IPS-18a (cell line): ENCODE measurements at regions not wholly inside any gene's neighbourhood (a gene's known extent, or its start where the extent isn't known, plus 50 kb on each side); places are given as distances from the start of the nearest gene placed in this dataset.

Source experiments
- H3K27ac ChIP-seq: one replicate; pipeline ENCODE4 v1.5.1; 2013; ENCODE audit warnings: low read length
- H3K27me3 ChIP-seq: one replicate; pipeline ENCODE4 v1.6.1; 2013; ENCODE audit warnings: mild to moderate bottlenecking, low read length; ENCODE audit not compliant: control insufficient read depth, insufficient read depth
- H3K36me3 ChIP-seq: one replicate; pipeline ENCODE4 v1.6.1; 2013; ENCODE audit warnings: low read depth, low read length; ENCODE audit not compliant: control insufficient read depth
- H3K4me1 ChIP-seq: one replicate; pipeline ENCODE4 v1.6.1; 2013; ENCODE audit warnings: low read depth, low read length; ENCODE audit not compliant: control insufficient read depth
- H3K4me3 ChIP-seq: one replicate; pipeline ENCODE4 v1.5.1; 2013; ENCODE audit warnings: low read length
- H3K9ac ChIP-seq: one replicate; pipeline ENCODE4 v1.6.1; 2013; ENCODE audit warnings: mild to moderate bottlenecking, low read length, moderate library complexity
- H3K9me3 ChIP-seq: one replicate; pipeline ENCODE4 v1.6.1; 2013; ENCODE audit warnings: low read depth, low read length; ENCODE audit not compliant: control insufficient read depth

DNA sequence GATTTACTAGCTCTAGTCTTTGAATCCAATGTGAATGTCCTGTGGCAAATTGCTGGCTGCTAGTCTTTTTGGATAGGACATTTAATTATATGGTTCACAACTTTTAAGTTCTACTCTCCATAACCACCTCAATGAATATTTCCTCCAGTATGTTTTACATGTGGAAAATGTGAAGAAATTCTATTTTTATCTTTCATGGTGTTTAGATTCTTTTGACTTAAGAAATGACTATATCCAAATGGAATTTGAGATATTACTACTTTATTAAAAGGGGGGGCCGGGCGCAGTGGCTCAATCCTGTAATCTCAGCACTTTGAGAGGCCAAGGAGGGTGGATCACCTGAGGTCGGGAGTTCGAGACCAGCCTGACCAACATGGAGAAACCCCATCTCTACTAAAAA, 202.0 kb downstream of the ARL4A start:
- H3K27ac ChIP-seq, result no peak overlapping the region
- H3K27me3 ChIP-seq, result no peaks in the 10 kb centered on the region
- no peak overlapping the region for H3K9ac ChIP-seq
- no peaks in the 10 kb centered on the region for H3K4me1 ChIP-seq
- no peaks in the 10 kb centered on the region for H3K36me3 ChIP-seq
- no peaks in the 10 kb centered on the region for H3K9me3 ChIP-seq
- H3K4me3 ChIP-seq, result no peak overlapping the region

DNA sequence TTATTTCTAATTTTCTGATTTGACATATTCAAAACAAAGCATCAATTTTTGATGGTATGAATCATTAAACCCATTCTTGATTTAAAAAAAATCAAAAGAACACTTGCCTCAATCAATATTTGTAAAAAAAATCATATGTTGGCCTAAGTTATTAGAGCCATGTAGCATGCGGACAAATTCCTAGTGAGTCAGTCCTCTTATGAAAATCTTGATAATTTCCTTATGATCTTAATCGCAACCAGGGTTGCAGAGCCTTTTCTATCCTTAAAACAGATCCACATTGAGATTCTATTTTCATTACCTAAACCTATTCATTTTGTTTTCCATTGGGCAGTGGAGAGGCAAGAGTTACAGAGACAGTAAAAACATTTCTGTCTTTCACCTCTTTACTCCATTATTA, 203.2 kb downstream of the ARL4A start:
- Histone ChIP-seq H3K27me3 (no peaks in the 10 kb centered on the region), H3K27ac (no peak overlapping the region), H3K9ac (no peak overlapping the region), H3K36me3 (no peaks in the 10 kb centered on the region), H3K9me3 (no peaks in the 10 kb centered on the region), H3K4me1 (no peaks in the 10 kb centered on the region), H3K4me3 (no peak overlapping the region)

DNA sequence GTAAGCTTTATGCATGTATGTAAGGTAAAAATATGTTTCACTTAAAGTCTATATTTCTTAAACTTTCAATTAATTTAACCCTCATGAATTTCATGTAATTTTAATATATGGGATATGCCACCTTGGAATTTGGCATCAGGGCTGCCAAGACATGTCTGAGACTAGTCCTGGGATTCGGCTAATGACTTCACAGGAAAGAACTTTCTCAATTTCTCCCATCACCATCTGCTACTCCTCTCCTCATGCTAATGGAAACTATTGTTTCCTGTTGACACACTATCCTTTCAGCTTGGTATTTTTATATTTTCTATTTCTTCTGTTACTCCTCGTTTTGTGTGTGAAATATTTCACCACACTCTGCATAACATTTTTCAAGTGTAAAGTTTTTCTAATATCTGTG, 205.9 kb downstream of the ARL4A start:
- H3K4me1 ChIP-seq, result no peaks in the 10 kb centered on the region
- H3K9ac ChIP-seq, result no peak overlapping the region
- H3K27me3 ChIP-seq, result no peaks in the 10 kb centered on the region
- H3K9me3 ChIP-seq, result no peaks in the 10 kb centered on the region
- no peak overlapping the region for H3K27ac ChIP-seq
- no peak overlapping the region for H3K4me3 ChIP-seq
- no peaks in the 10 kb centered on the region for H3K36me3 ChIP-seq

DNA sequence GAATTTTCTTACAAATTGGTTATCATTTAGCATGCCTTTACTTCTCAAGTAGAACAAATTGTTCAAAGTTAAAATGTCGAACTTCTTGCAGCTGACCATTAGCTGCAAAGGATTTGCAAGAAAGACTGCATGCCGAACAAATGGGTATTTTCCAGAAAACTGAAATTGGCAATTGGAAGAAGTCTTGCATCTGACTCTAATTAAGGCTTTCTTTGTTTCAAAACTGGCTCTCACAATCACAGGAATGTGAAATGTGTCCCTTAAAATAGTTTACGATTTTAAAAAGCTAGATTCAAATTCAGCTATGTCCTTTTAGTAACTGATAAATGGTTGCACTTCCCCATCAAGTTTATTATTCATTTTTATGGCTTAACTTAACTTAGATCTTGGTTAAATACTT, 207.9 kb downstream of the ARL4A start:
- H3K27me3 ChIP-seq, result no peaks in the 10 kb centered on the region
- H3K36me3 ChIP-seq, result no peaks in the 10 kb centered on the region
- no peaks in the 10 kb centered on the region for H3K9me3 ChIP-seq
- H3K4me3 ChIP-seq, result no peak overlapping the region
- no peaks in the 10 kb centered on the region for H3K4me1 ChIP-seq
- H3K27ac ChIP-seq, result no peak overlapping the region
- no peak overlapping the region for H3K9ac ChIP-seq

DNA sequence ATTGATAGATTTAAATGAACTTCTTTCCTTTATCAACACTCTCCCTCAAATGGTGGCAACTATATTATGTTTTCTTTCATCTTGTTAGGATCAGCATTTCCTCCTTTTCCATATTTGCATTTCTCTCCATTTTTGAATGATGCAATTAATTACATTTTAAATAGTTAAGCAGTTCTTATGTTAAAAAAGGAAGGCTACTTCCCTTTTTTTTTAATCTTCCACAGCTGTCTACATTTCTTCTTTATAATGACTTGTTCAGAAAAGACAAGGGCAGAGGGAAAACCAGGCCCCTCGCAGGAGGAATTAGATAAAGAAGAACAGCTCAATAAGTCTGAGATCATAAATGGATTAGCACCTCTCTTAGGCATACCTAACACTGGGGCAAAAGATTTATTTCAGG, 208.9 kb downstream of the ARL4A start:
- H3K27ac ChIP-seq, result no peak overlapping the region
- H3K27me3 ChIP-seq, result no peaks in the 10 kb centered on the region
- H3K36me3 ChIP-seq, result no peaks in the 10 kb centered on the region
- no peaks in the 10 kb centered on the region for H3K9me3 ChIP-seq
- no peak overlapping the region for H3K4me3 ChIP-seq
- no peak overlapping the region for H3K9ac ChIP-seq
- no peaks in the 10 kb centered on the region for H3K4me1 ChIP-seq

DNA sequence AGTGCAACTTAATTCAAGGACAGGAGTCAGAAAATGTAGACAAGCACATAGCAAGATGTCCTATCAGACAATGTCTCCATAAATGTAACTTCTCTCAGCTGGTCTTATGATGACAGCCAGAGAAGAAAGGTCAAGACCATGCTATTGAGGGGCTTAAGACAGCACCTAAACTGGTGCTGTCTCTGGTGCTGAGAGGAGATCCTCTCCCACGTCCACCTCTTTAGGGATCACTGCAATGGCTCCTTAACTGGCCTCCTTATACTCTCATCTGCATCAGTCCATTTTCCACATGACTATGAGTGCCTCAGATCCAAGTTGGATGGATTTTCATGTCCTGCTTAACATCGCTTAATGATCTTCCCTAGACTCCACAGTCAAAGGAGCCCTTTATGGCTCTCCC, 210.6 kb downstream of the ARL4A start:
- Histone ChIP-seq H3K9ac (no peak overlapping the region), H3K36me3 (no peaks in the 10 kb centered on the region), H3K4me1 (no peaks in the 10 kb centered on the region), H3K4me3 (no peak overlapping the region), H3K27me3 (no peaks in the 10 kb centered on the region), H3K27ac (no peak overlapping the region), H3K9me3 (no peaks in the 10 kb centered on the region)

DNA sequence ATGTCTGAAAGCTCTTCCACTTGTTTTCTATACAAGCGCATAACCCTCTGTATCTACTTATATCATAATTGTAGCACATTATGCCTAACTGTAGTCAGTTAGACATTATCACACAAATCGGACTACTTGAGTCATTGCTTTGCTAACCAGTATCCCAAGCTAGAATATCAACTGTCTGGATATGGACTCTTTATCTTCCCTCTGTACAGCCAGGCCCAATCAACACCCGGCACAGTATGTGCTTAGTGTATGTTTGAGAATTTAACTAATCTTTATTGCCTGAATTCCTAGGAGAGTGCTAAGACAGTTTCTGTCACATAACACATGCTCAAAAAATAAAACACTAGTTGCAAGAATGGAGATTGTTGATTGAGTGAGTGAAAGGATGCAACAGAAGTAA, 211.2 kb downstream of the ARL4A start:
- Histone ChIP-seq H3K27me3 (no peaks in the 10 kb centered on the region), H3K4me3 (no peak overlapping the region), H3K9ac (no peak overlapping the region), H3K36me3 (no peaks in the 10 kb centered on the region), H3K9me3 (no peaks in the 10 kb centered on the region), H3K4me1 (no peaks in the 10 kb centered on the region), H3K27ac (no peak overlapping the region)

DNA sequence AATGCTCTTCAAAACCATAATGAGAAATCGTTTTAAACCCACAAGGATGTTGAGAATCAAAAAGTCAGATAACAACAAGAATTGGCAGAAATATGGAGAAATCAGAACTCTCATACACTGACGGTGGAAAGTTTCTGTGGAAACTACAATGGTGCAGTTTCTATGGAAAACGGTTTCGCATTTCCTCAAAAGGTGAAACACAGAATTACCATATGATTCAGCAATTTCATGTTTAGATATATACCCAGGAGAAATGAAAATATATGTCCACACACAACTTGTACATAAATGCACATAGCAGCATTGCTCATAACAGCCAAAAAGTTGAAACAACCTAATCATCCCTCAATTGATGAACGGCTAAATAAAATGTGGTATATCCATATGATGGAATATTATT, 218.2 kb downstream of the ARL4A start:
- H3K9me3 ChIP-seq, result no peaks in the 10 kb centered on the region
- H3K27ac ChIP-seq, result no peak overlapping the region
- H3K4me3 ChIP-seq, result no peak overlapping the region
- H3K9ac ChIP-seq, result no peak overlapping the region
- no peaks in the 10 kb centered on the region for H3K27me3 ChIP-seq
- H3K36me3 ChIP-seq, result no peaks in the 10 kb centered on the region
- no peaks in the 10 kb centered on the region for H3K4me1 ChIP-seq

DNA sequence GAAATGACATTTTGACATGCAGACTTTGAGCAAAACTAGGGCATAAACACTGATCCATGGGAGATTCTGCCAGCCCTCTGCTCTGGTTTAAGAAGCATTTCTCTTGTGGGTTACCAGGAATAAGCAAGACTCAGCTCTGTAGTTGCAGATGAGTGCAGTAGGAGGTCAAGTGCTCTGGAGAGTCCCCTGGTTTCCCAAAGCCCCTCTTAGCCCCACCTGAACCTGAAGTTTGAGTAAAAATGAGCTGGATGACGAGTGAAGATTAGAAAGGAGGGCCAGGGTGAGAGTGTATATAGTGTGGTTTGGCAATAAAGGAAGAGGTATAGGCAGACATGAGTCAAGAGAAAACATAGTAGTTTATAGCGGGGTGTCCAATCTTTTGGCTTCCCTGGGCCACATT, 220.3 kb downstream of the ARL4A start:
- Histone ChIP-seq H3K36me3 (no peaks in the 10 kb centered on the region), H3K27me3 (no peaks in the 10 kb centered on the region), H3K4me3 (no peak overlapping the region), H3K27ac (no peak overlapping the region), H3K9ac (no peak overlapping the region), H3K9me3 (no peaks in the 10 kb centered on the region), H3K4me1 (no peaks in the 10 kb centered on the region)

DNA sequence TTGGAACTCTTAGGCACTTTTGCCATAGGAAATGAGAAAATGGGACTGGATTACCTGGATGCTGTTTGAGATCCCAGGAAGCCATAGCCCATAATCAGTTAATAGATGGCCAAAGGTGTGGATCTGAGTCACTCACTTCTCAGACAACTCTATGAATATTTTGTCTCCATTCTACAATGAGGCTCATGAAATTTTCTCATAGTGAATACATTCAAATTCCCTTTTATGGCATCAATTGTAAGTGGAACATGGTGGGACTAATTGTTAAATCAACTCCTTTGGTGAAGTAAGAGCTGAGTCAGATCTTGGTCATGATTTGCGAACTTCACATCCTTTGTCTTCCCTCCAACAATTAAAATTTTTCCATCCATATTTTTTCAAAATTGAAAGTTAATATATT, 222.1 kb downstream of the ARL4A start:
- H3K27ac ChIP-seq, result no peak overlapping the region
- H3K36me3 ChIP-seq, result no peaks in the 10 kb centered on the region
- no peak overlapping the region for H3K4me3 ChIP-seq
- no peaks in the 10 kb centered on the region for H3K9me3 ChIP-seq
- no peaks in the 10 kb centered on the region for H3K27me3 ChIP-seq
- H3K4me1 ChIP-seq, result no peaks in the 10 kb centered on the region
- no peak overlapping the region for H3K9ac ChIP-seq

DNA sequence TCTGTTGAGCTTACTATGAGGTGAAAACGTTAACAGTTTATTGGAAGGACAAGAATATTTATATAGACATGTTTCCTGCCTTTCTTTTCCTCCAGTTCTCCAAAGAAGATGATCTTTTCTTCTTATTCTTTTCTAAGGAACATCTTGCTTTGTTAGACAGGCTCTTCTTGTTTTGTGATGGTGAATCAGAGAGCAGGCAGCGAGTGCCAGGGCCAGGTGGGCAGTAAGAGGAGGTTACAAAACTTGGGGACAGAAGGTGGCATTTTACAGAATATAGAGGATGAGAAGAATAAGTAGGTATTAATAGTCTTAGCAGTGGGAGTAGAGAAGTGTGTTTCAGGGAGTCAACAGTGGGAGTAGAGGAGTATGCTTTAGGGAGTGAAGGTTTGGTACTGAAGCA, 223.6 kb downstream of the ARL4A start:
- Histone ChIP-seq H3K9me3 (no peaks in the 10 kb centered on the region), H3K27ac (no peak overlapping the region), H3K4me3 (no peak overlapping the region), H3K4me1 (no peaks in the 10 kb centered on the region), H3K9ac (no peak overlapping the region), H3K27me3 (no peaks in the 10 kb centered on the region), H3K36me3 (no peaks in the 10 kb centered on the region)

DNA sequence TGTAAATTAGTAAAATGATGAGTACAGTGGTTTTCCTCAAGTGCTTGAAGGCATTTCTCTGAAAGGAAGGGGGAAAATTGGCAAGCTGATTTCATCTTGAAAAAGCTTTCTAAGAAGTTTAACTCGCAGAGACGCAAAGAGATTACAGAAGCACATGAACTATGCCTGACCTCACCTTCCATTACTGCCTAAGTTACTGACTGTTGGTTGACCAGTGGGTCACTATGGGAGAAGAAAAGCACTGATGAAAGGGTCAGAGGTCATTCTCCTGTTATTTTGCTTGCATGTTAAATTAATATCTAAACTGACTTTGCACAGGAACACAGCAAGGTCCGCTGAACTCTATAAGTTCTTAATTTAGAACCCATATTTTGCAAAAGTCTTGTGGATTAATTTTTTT, 225.6 kb downstream of the ARL4A start:
- Histone ChIP-seq H3K4me1 (no peaks in the 10 kb centered on the region), H3K9me3 (no peaks in the 10 kb centered on the region), H3K36me3 (no peaks in the 10 kb centered on the region), H3K27me3 (no peaks in the 10 kb centered on the region), H3K9ac (no peak overlapping the region), H3K4me3 (no peak overlapping the region), H3K27ac (no peak overlapping the region)

DNA sequence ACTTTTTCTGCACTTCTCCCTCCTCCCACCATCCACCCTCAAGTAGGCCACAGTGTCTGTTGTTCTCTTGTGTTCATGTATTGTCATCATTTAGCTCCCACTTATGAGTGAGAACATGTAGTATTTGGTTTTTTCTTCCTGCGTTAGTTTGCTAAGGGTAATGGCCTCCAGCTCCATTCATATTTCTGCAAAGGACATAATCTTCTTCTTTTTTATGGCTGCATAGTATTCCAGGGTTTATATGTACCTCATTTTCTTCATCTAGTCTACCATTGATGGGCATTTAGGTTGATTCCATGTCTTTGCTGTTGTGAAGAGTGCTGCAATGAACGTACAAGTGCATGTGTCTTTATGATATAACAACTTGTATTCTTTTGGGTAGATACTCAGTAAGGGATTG, 230.4 kb downstream of the ARL4A start:
- Histone ChIP-seq H3K9ac (no peak overlapping the region), H3K4me1 (no peaks in the 10 kb centered on the region), H3K27ac (no peak overlapping the region), H3K27me3 (no peaks in the 10 kb centered on the region), H3K9me3 (no peaks in the 10 kb centered on the region), H3K36me3 (no peaks in the 10 kb centered on the region), H3K4me3 (no peak overlapping the region)
